ENCODE measurements at regions not wholly inside any gene's neighbourhood (a gene's known extent, or its start where the extent isn't known, plus 50 kb on each side); places are given as distances from the start of the nearest gene placed in this dataset.

DNA sequence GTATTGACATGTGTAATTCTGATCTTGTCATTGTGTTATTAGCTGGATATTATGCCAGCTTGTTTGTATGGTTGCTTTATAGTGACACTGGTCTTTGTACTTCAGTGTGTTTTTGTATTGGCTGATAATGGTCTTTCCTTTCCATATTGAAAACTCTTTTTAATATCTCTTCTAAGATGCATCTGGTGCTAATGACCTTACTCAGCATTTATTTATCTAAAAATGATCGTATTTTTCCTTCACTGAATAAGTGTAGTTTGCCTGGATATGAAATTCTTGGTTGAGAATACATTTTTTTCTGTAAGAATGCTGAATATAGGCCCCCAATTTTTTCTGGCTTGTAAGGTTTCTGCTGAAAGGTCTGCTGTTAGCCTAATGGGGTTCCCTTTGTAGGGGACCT lies 465.5 kb upstream of the TMPRSS15 start:
- DNase-seq, result no peak
- TF ChIP-seq GATA1 (IDR thresholded peaks at IDR 0.05; ENCODE audit: low read depth, low read length) (no peak), POLR2A (IDR thresholded peaks at IDR 0.05; ENCODE audit: low read length) (no peak)

DNA sequence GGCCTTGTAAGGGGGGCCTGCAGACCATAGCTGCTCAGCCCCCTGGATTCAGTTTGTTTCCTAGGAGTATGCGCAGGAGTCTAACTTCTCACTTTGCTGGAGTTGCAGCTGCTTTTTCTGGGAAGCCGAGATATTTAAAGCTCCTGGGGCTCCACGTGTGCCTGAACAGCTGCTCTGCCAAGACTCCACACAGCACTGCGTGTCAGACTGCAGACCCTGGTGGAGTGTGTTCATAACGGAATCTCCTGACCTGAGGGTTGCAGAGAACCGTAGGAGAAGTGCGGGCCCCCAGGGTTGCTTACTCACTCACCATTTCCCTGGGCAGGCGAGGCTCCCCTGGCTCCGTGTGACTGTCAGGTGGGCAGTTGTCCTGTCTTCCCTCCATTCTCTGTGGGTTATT lies 474.3 kb upstream of the TMPRSS15 start:
- no peak for DNase-seq
- TF ChIP-seq POLR2A (IDR thresholded peaks at IDR 0.05; ENCODE audit: low read length), result no peak

DNA sequence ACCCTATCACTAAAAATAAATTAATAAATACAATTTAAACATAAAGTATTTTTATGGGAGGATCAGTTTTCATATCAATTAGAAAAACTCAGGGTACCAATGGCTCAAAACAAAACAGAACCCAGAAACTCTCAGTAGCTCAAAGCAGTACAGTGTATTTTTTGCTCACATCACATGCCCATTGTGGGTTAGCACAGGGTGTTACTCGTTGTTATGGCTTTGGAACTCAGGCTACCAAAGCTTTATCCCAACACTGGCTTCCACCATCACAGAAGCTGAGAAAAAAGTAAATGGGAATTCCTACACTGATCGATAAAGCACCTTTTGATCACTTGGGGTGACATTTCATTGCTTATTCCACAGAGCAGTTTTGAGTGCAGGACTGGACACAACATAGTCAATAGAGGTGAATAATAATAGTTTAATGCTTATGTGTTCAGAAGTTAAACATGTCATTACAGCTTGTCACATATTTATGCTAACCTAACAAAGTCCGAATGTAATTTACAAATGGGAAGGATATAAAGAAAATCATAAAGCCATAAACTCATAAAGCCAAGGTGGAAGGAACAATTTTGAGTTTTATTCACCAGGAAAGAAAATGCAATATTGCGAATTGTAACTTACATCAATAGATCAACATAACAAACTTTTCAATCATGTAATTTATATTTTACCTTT lies 484.5 kb upstream of the TMPRSS15 start:
- TF ChIP-seq POLR2A (IDR thresholded peaks at IDR 0.05; ENCODE audit: low read length) (no peak), GATA1 (IDR thresholded peaks at IDR 0.05; ENCODE audit: low read depth, low read length) (no peak)

DNA sequence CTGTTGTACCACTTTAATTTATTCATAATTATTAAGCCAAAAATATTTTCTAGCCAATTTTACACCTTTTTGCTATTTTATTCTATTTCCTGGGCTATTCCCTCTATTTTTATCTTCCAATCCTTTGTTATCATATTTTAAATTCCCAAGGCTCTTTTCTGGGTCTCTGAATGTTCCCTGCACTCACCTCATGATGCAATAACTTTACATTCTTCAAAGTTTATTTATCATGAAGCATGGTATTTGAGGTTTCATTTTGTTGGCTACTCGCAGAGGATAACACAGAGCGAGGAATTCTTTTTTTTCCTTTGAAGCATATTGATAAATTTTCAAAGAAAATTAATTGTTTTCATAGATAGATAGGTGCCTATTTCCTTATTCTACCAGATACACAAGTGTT lies 489.8 kb upstream of the TMPRSS15 start:
- DNase-seq, result no peak
- TF ChIP-seq GATA1 (IDR thresholded peaks at IDR 0.05; ENCODE audit: low read depth, low read length) (no peak), POLR2A (IDR thresholded peaks at IDR 0.05; ENCODE audit: low read length) (no peak)

More for the DNA sequence above, 484.5 kb upstream of the TMPRSS15 start:
- DNase-seq, result no peak

DNA sequence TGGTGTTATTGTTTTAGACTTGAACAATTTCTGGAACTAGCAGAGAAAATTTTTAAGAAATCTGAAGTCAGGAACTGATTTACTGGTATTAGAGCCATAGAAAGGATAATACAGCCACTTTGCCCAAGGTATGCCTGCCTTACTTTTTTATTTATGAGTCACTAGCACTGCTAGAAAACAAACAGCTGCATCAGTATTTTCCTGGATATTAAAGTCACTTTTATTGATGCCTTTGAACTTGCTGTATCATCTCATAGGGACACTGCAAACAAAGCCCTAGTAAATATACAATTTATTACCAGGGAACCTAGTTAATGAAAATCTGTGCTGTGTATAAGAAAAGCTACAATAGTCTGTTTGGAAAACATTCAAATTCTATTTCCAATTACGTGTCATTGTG lies 490.8 kb upstream of the TMPRSS15 start:
- no peak for DNase-seq
- no peak for TF ChIP-seq POLR2A (IDR thresholded peaks at IDR 0.05; ENCODE audit: low read length)
- no peak for TF ChIP-seq GATA1 (IDR thresholded peaks at IDR 0.05; ENCODE audit: low read depth, low read length)

DNA sequence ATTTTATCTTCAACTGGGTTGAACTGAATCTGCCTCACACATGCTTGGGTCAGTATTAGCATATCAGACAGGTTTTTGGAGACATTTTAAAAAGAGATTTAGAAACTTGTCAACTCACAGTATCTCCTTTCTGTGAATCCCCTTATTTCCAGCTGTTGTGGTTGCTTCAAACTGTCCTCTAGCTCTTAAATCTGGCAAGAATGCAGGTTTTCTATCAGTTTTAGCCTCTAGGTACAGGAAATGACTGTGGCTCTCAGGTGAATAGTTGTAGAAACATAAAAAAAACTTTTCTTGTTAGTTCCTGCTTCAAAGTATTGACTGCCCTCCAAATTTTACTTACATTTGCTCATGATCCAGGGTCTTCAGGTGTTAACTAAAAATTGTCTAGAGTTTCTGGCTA lies 495.7 kb upstream of the TMPRSS15 start:
- TF ChIP-seq GATA1 (IDR thresholded peaks at IDR 0.05; ENCODE audit: low read depth, low read length), result no peak
- no peak for TF ChIP-seq POLR2A (IDR thresholded peaks at IDR 0.05; ENCODE audit: low read length)
- no peak for DNase-seq

DNA sequence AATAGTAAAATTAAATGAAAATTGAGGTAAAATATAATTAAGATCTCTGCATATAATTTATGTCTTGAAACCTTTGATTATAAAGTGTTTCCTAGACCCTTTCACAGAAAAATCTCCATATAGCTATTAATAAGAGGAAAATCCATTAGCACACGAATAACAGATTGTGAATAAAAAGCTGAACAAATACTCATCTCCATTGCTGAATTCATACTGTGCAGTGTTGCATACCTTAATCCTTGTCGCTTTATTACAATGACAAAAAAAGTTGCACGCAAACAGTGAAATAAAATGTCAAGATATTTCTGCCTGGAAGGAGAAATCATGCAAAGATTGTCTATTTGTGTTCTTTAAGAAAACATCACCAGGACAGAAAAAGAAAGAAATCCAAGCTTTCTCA lies 499.1 kb upstream of the TMPRSS15 start:
- DNase-seq, result no peak
- TF ChIP-seq GATA1 (IDR thresholded peaks at IDR 0.05; ENCODE audit: low read depth, low read length) (no peak), POLR2A (IDR thresholded peaks at IDR 0.05; ENCODE audit: low read length) (no peak)

DNA sequence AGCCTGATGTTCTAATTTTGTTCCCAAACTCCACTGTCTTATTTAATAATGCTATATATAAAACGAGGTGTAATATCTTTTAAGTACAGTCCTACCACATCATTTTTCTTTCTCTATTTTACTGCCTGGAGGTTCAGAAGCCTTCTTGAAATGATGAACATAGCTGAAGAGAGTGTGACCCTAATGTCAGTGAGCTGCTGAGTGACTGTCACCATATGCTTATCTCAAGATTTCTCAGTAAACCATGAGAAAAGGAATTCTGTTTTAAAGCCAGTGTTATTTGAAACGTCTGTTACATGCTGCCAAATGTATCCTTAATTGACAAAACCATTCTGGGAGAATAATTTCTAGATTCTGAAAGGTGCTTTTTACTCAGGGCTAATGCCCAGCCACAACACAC lies 503.5 kb upstream of the TMPRSS15 start:
- TF ChIP-seq POLR2A (IDR thresholded peaks at IDR 0.05; ENCODE audit: low read length) (no peak), GATA1 (IDR thresholded peaks at IDR 0.05; ENCODE audit: low read depth, low read length) (no peak)
- no peak for DNase-seq

DNA sequence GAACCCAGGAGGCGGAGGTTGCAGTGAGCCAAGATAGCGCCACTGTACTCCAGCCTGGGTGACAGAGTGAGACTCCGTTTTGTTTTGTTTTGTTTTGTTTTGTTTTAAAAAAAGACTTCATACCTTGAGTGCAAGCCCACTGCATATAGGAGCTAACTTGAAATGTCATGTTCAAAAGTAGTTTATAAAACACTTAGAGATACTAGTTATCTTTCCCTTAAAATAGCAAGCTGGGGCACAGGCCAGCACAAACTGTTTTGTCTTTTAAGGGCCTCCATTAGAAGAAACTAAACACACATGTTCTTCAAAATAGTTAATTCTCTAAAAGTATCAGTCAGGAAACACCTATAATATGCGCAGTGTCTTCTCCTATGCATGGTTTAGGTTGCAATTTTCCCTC lies 505.1 kb upstream of the TMPRSS15 start:
- TF ChIP-seq GATA1 (IDR thresholded peaks at IDR 0.05; ENCODE audit: low read depth, low read length), result no peak
- no peak for TF ChIP-seq POLR2A (IDR thresholded peaks at IDR 0.05; ENCODE audit: low read length)
- no peak for DNase-seq

DNA sequence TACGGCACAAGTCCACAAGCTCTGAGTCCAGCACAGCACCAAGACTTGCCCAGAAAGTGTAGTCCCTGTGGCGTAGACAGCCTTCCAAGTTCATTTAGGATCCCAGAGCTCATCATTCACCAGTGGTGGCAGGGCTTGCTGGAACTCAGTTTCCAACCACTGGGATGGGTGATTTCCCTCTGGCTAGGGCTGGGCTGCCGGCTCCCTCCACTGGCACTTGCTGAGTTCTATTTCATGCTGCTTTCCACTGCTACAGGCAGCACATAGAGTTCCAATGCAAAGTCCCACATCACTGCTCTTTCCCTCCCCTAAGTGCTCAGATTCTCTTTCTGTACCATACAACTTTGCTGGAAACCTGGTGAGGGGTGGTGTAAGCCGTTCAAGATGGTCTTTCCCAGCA lies 510.3 kb upstream of the TMPRSS15 start:
- TF ChIP-seq GATA1 (IDR thresholded peaks at IDR 0.05; ENCODE audit: low read depth, low read length), result no peak
- no peak for TF ChIP-seq POLR2A (IDR thresholded peaks at IDR 0.05; ENCODE audit: low read length)
- no peak for DNase-seq

DNA sequence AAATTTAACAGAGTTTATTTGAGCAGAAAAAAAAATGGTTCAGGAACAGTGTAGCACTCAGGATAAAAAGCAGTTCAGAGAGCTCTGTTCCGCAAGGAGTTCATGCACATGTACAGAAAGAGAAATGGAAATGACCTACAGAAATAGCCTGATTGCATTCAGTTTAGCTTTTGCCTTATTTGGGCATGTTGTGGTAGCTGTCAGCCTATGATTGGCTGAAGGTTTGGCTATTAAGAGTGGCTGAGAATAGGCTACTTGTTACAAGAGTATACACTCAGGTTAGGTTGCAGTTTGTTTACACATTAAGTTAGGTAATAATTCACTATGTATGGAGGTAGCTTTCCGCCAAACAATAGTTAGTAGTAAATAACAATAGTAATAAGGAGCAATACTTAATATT lies 511.0 kb upstream of the TMPRSS15 start:
- TF ChIP-seq GATA1 (IDR thresholded peaks at IDR 0.05; ENCODE audit: low read depth, low read length) (no peak), POLR2A (IDR thresholded peaks at IDR 0.05; ENCODE audit: low read length) (no peak)
- DNase-seq, result no peak

DNA sequence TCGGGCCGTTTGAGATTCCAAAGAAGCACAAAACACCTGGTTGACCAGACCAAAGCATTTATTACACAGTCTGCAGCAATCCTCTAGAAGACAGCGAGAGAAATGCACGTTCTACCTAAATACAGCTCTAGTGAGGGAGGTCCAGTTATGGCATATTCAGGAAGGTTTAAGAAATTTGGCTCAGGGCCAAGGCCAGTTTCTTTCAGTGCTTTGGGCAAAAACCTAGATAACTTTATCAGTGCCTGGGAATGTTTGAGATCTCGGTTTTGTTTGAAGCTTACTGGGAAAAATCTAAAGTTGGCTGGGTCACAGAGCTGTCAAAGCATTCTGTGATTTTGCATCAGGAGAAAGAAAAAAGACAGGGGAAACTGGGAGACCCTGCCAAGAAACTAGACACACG lies 514.0 kb upstream of the TMPRSS15 start:
- DNase-seq, result no peak
- no peak for TF ChIP-seq POLR2A (IDR thresholded peaks at IDR 0.05; ENCODE audit: low read length)
- no peak for TF ChIP-seq GATA1 (IDR thresholded peaks at IDR 0.05; ENCODE audit: low read depth, low read length)

DNA sequence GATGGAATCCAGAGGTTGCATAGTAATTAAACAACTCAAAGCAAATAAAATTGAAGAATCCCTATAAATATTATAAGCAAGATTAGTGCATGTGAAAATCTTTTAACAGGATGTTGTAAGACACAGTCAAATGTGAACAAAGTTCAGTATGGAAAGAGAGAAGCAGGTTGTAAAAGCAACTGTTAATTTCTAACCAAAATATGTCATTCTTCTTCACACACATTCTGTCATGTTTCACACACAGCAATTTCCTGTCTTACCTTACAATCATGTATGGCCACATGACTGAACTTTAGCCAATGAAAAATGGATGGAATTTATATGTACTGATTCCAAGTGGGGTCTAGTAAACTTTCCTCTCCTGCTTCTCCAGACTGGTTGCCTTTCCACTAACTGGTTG lies 527.7 kb upstream of the TMPRSS15 start:
- DNase-seq, result no peak
- no peak for TF ChIP-seq POLR2A (IDR thresholded peaks at IDR 0.05; ENCODE audit: low read length)
- no peak for TF ChIP-seq GATA1 (IDR thresholded peaks at IDR 0.05; ENCODE audit: low read depth, low read length)

DNA sequence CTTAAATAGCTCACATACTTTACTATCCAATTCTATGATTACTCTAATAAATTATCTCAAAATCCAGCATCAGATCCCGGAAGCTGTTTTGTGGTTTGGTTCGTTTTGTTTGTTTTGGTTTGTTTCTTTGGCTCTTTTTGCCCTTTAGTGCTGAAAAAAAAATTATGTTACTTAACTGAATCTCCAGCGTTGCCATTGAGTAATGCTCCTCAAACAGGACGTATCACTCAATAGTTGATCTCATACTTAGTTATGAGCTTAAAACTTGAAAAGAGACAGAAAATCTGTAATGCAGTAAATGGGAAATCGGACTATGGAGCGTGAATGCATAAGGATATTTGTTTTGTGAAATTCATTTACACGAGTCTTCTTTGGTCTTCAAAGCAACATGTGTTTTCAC lies 533.8 kb upstream of the TMPRSS15 start:
- TF ChIP-seq GATA1 (IDR thresholded peaks at IDR 0.05; ENCODE audit: low read depth, low read length) (no peak), POLR2A (IDR thresholded peaks at IDR 0.05; ENCODE audit: low read length) (no peak)
- DNase-seq, result no peak

DNA sequence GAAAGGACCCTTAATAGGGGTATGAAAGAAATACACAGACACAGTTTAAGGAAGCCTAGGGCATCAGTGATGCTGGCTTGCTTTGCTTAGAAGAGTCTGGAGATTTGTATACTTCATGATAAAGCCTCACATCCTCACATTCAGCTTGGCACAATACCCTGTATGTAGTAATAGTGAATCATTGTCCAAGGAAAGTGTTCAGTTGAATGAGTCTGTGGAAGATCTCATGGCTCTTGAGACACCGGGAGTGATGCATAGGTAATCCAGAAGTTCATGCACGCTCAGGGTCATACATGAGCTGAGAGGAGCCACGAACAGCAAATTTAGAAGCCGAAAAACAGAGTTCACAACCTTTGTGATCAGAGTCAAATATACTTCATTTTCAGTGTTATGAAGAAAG lies 537.2 kb upstream of the TMPRSS15 start:
- DNase-seq, result no peak
- no peak for TF ChIP-seq GATA1 (IDR thresholded peaks at IDR 0.05; ENCODE audit: low read depth, low read length)
